ENCODE measurements at regions not wholly inside any gene's neighbourhood (a gene's known extent, or its start where the extent isn't known, plus 50 kb on each side); places are given as distances from the start of the nearest gene placed in this dataset.

DNA sequence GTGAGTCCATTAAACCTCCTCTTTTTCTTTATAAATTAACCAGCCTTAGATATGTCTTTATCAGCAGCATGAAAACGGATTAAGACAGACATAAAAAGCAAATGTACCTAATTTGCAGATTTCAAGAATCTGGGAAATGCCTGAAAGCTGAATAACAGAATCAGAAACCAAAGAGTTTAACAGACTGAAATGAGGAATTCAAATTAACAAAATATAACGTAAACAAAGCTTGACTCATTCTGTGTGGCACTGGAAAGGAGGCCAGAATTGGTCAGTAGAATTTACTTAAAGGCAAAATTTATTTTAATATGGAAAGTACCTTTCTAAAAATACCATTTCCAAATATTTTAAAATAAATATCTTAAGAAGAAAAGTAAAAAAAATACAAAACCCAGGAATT lies 540.6 kb upstream of the HTR2A start:
- no peak for DNase-seq (ENCODE audit: low read depth in 2 of 2)

GRCh38 chr13:47433461-47434005 lies 536.7 kb upstream of the HTR2A start:
- no peak for DNase-seq (ENCODE audit: low read depth in 2 of 2)

DNA sequence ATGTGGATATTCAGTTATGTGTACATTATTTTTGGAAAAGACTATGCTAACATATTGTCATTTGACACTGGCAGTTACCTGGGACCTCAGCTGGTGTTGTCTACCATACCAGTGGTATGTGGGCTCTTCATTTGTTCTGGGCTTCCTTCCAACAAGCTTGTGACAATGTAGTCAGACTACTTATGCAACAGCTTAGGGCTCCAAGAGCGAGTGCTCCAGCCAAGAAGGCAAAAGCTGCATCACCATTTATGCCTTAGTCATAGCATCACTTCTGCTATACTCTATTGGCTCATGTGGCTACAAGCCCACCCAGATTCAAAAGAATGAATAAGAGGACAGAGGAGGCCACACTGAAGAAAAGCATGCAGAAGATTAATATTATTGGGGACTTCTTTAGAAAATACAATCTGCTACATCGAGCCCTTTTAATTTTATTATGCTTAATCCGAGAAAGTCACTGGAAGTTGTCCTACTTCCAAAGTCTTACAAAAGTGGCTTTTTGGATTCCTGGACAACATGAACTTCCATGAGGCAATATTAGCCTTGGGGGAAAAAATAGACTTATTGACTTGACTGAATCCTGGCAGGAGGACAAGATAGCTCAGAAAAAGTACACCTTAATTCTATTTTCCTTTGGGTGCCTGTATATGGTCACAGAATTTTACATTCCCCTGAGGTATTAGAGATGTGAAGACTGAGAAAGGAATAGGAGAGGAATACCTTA lies 529.4 kb upstream of the HTR2A start:
- DNase-seq (ENCODE audit: low read depth in 2 of 2): no peak

- DNase-seq (ENCODE audit: low read depth in 2 of 2): no peak
Observed at GRCh38 chr13:47421525-47421924, 524.7 kb upstream of the HTR2A start.

DNA sequence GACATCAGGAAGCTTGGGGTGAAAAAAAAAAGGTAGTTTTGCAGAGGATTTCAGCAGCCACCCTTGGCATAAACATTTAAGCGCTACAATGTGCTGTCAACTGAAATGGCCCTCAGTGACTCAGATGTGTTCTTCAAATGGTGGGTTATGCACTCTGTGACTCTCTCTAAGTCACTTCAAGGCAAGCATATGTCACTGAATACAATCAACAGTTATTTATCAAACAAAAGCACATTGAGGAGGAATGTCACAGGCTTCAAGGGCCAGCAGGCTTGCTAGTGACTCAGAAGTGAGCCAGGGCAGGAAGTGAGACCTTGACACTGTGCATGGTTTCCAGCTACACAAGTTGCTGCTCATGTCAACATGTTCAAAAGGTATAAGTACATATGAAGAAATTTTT lies 523.7 kb upstream of the HTR2A start:
- no peak for DNase-seq (ENCODE audit: low read depth in 2 of 2)

DNA sequence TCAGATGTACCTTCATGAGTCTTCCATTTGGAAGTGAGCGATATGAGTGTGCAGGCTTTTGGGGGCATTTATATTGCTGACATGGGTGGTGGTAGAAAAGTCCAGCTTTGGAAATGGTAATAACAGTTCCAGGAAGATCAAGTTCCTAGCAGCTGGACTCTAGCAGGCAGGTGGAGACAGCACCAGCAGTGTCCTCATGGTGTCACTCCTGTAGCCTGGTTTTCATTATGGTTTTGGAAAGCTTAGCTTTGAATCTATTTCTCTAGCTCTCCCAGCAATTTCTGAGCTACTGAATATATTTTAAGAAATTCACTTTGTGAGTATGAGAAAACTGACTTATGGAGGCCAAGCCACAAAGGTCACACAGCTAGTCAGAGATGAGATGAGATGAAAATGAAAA lies 523.2 kb upstream of the HTR2A start:
- DNase-seq (ENCODE audit: low read depth in 2 of 2): no peak

DNA sequence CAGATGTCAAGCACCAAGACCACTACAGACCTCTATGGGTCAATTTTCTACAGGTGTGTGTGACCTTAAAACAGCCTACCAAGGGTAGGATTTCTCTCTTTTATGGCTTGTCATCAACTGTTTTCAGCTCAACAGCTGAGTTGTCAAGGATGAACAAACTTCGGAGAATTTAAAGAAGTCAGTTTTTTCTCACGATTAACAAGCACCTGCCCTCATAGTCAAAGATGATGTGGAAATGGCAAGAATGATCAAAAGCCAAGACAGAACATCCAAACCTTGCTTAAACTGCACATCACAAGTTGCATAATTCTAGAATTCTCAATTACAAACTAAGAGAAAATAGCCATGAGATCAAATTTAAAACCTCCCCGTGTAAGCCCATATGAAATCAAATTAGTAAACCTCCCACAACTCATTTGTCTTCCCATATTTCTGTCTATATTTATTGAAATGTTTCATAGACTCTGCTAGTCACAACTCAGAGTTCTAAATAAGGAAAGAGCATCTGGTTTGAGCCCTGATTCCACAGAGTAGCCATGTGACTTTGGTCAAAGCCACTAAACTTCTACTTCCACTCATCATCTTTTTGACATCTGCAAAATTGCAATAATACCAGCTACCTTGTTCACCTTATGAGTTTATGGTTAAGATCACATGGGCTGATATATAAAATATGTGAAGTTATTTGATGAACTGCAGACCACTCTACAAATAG lies 521.5 kb upstream of the HTR2A start:
- no peak for DNase-seq (ENCODE audit: low read depth in 2 of 2)

GRCh38 chr13:47417485-47417884 lies 520.6 kb upstream of the HTR2A start:
- DNase-seq (ENCODE audit: low read depth in 2 of 2): no peak

GRCh38 chr13:47415048-47415447 lies 518.2 kb upstream of the HTR2A start:
- DNase-seq (ENCODE audit: low read depth in 2 of 2): no peak

- no peak for DNase-seq (ENCODE audit: low read depth in 2 of 2)
Observed at GRCh38 chr13:47413526-47413925, 516.7 kb upstream of the HTR2A start.

DNA sequence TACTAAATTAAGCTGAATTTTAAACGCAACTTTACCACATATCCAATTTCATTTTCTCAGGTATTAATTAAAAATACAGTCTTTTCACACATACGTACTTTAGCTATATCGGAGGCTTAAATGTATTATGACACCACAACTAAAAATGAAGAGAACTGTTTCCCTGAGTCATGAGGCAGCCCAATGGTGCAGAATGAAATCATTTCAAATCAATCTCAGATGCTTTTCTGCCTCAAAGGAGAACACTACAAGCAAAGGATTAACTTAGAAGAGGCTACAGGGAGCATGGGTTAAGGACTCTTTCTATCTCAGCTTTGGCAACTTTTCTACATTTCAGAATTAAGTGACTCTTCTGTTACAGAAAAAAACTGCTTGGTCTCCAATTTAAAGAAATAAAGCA lies 516.3 kb upstream of the HTR2A start:
- DNase-seq (ENCODE audit: low read depth in 2 of 2): no peak

DNA sequence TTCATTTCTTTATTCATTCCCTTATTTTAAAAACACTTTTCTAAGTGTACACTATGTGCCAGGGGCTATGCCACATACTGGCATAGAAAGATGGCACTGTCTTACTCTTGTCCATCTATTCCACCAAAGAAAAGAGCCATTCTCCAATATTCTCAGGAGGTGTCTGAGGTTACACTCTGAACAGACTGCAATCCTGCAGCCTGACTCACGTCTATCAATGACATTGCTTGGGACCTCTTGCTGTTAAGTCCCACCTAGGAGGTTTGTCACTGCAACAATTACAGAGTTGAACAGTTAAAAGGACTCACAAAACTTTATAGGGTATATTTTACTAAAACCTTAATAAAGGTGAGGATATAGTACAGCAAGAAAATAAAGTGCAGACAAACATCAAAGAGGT lies 512.9 kb upstream of the HTR2A start:
- no peak for DNase-seq (ENCODE audit: low read depth in 2 of 2)

DNA sequence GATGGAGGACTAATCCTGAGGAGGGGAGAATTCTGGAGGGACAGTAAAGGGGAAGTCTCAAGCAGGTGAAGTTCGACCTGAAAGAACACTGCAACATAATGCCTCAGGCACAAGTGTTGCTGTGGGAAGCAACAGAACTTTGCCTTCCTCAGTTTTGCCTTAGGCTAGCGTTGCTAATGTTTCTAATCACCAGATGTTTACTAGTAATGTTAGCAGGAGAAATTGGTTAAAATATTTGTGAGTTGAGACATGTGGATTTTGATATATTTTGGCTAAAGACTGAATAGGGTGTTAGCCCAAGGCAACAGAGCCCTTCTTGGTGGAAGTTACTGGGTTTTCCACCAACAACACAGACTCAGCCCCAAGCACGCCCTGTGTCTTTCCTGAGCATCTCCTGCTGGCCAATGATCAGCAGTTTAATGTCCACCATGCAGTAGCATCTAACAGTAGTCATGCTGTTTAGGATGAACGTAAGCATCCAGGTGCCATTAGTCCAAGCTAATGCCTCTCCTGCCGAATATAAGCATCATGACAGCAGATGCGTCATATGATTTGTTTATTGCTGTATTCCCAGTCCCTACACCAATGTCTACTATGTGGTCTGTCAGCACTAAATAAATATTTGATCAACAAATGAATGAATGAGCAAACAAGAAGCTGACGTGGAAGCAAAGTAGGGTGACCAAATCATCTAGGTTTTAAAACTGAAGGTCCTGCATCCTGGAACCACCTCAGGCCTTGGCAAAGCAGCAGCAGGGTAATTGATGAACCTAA lies 511.9 kb upstream of the HTR2A start:
- DNase-seq (ENCODE audit: low read depth in 2 of 2): no peak

DNA sequence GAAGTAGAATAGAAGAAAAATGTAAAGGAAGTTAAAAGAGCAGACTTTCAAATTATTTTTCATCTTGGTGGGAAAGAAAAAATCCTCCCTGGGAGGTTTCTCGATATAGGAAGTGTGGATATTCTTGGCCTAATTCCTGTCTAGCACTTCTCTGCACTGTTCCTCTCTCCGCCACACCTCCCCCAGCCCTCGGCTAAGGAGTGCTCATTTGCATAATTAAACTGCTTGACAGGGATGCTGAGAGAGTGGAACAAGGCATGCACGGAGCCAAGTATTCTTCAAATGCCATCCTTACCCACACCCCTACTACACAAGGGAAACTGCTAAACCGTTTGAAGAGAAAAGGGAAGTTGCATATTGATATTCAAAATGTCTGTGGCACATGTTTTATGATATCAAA lies 511.0 kb upstream of the HTR2A start:
- no peak for DNase-seq (ENCODE audit: low read depth in 2 of 2)

GRCh38 chr13:47399599-47399998 lies 502.7 kb upstream of the HTR2A start:
- no peak for DNase-seq (ENCODE audit: low read depth in 2 of 2)

DNA sequence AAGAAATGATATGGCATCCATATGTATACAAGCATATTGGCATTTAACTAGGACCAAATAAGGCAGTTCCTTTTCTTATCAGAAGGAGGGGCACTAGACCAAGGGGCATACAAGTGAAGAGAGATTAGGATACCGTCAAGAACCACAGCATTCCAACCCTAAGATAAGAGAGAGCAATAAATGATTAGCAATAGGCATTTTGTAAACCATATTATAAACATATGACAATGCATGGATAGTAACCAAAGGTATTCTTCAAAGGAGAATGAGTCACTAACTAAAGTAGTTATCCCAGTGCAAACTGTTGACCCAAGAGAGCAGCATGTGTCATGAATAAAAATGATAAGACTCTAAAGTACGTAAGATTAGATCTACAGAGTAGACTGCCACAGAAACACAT lies 500.9 kb upstream of the HTR2A start:
- DNase-seq (ENCODE audit: low read depth in 2 of 2): no peak

DNA sequence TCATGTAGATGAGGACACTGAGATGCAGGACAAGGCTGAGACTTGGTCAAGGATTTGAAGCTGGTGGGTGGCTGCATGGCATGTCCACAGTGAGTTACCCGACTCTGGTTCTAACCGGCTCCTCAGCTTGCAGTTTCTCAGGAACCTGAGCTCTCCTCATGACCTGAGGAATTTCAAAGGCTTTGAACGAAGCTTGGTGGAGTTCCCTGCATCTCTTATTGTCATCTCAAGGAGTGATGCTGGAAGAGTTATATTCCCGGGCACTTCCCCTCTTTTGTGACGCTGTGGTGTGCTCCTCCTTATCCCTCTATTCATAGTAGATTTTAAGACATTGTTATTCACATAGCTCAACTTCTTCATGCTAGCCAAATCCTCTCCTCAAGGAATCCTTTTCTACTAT lies 500.1 kb upstream of the HTR2A start:
- no peak for DNase-seq (ENCODE audit: low read depth in 2 of 2)

DNA sequence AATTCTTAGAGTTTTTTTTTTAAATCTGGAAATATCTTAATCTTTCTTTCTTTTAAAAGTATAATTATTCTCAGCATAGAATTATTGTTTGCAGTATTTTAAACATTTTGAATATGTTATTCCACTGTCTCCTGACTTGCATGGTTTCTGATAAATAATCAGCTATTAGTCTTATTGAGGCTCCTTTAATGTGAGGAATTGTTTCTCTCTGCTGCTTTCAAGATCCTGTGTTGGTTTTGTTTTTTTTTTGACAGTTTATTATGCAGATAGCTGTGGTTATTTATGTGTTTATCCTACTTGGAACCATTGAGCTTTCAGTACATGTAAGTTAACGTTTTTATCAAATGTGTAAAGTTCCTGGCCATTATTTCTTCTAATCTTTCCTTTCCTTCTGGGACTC lies 477.9 kb upstream of the HTR2A start:
- DNase-seq (ENCODE audit: low read depth in 2 of 2): no peak

GRCh38 chr13:47372751-47373150 lies 475.9 kb upstream of the HTR2A start:
- DNase-seq (ENCODE audit: low read depth in 2 of 2): no peak

DNA sequence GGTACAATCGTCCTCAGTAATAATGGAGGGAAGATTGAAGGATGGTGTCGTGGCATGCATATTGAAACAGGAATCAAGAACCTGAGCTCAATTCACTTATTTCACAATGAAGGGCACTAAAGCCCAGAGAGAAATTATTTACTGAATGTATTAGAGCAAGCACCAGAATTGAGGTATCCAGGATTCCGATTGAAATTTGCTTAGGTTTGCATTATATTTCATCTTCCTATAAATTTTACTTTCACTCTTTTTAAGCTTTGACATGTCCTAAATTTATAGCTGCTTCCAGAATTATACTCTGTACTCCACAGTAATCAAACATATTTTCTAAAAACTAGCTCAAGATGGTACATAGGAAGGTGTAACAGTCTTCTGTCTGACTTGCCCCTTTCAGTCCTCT lies 454.9 kb upstream of the HTR2A start:
- no peak for DNase-seq (ENCODE audit: low read depth in 2 of 2)

GRCh38 chr13:47350334-47351124 lies 453.7 kb upstream of the HTR2A start:
- no peak for DNase-seq (ENCODE audit: low read depth in 2 of 2)

- no peak for DNase-seq (ENCODE audit: low read depth in 2 of 2)
Observed at GRCh38 chr13:47349211-47349610, 452.4 kb upstream of the HTR2A start.

Measured in dermis microvascular lymphatic vessel endothelial cell (primary cell).